ENCODE measurements at regions not wholly inside any gene's neighbourhood (a gene's known extent, or its start where the extent isn't known, plus 50 kb on each side); places are given as distances from the start of the nearest gene placed in this dataset.

GRCh38 chr11:19598456-19598855 is 114.2 kb upstream of the NAV2 start:
- H2AFZ ChIP-seq (ENCODE audit: low read depth, low read length), result no peak overlapping the region
- H3K9me1 ChIP-seq (replicated peaks; ENCODE audit: control insufficient read depth, extremely low read depth, insufficient read depth, low read length), result no peaks in the 10 kb centered on the region
- ChIA-PET CTCF (interaction anchor here (1.1 to 3.2 kb wide), 6 partner anchors 9 to 144 kb away, joined by 3 to 21 read pairs (median 6); no protein-coding TSS in a partner anchor), POLR2A (no interaction called here)
- dilution Hi-C loops (cut with MboI; ENCODE audit: extremely low pct_ligation_motif_present, low sequenced_read_pairs) (no loop called here), intact Hi-C loops (cut with micrococcal nuclease) (loop anchor here (5.0 kb wide), 1 partner anchor 226 kb away; no protein-coding TSS in a partner anchor)
- no peak for DNase-seq (ENCODE audit: low read depth, low spot score)
- no peaks in the 10 kb centered on the region for H3K36me3 ChIP-seq (ENCODE audit: control insufficient read depth in 2 of 2, extremely low read depth in 1 of 2, insufficient read depth in 2 of 2, low read length in 2 of 2)
- no peak for FAIRE-seq
- H3K9me3 ChIP-seq (replicated peaks; ENCODE audit: control insufficient read depth, insufficient read depth, low read length), result no peaks in the 10 kb centered on the region
- no peak overlapping the region for H3K4me2 ChIP-seq (ENCODE audit: insufficient read depth, low read length)
- no peaks in the 10 kb centered on the region for H3K79me2 ChIP-seq (ENCODE audit: control insufficient read depth, insufficient read depth, low read length)
- peaks cover 34% of the 10 kb centered on the region for H3K4me1 ChIP-seq (ENCODE audit: control insufficient read depth, extremely low read depth, insufficient read depth, low read length)
- H3K27ac ChIP-seq (ENCODE audit: insufficient read depth, low read depth, low read length), result no peak overlapping the region
- H4K20me1 ChIP-seq (replicated peaks; ENCODE audit: control insufficient read depth, extremely low read depth, insufficient read depth, low read length), result no peaks in the 10 kb centered on the region
- H3K9ac ChIP-seq (replicated peaks; ENCODE audit: extremely low read depth, insufficient read depth, low read length), result no peak overlapping the region
- BruUV-seq (replicated peaks), result no TSS peak
- no peaks in the 10 kb centered on the region for H3K27me3 ChIP-seq (ENCODE audit: control insufficient read depth in 2 of 2, insufficient read depth in 2 of 2, low read length in 2 of 2)
- no peak overlapping the region for H3K4me3 ChIP-seq (replicated peaks in 1 of 3; ENCODE audit: insufficient read depth in 1 of 3, low read depth in 1 of 3, low read length in 3 of 3)
- no peak for TF ChIP-seq POLR2AphosphoS5 (IDR thresholded peaks at IDR 0.05; ENCODE audit: insufficient read depth, low read depth, low read length)
- TF ChIP-seq EZH2 (IDR thresholded peaks at IDR 0.05; ENCODE audit: borderline replicate concordance, low read depth, low read length, severe bottlenecking), result no peak
- TF ChIP-seq CTCF (IDR thresholded peaks at IDR 0.05; ENCODE audit: extremely low read depth in 1 of 2, insufficient read depth in 1 of 2, low read depth in 1 of 2, low read length in 2 of 2), result no peak
- no peak for TF ChIP-seq MAX (IDR thresholded peaks at IDR 0.05; ENCODE audit: insufficient read depth, insufficient read length)
- no peak for TF ChIP-seq GATA2 (IDR thresholded peaks at IDR 0.05; ENCODE audit: insufficient read depth, insufficient read length, low read depth, low read length)
- no peak for TF ChIP-seq JUN (IDR thresholded peaks at IDR 0.05; ENCODE audit: borderline replicate concordance, insufficient read depth, insufficient read length, low read depth)
- TF ChIP-seq POLR2A (IDR thresholded peaks at IDR 0.05; ENCODE audit: low read depth, low read length), result no peak
- TF ChIP-seq FOS (IDR thresholded peaks at IDR 0.05; ENCODE audit: borderline replicate concordance, insufficient read depth, low read length), result no peak
- TF ChIP-seq MYC (IDR thresholded peaks at IDR 0.05; ENCODE audit: low read depth, low read length), result no peak

Data from endothelial cell of umbilical vein (primary cell).